GM18907 (cell line): ENCODE measurements at regions not wholly inside any gene's neighbourhood (a gene's known extent, or its start where the extent isn't known, plus 50 kb on each side); places are given as distances from the start of the nearest gene placed in this dataset.
"Not testable (repeated sequence)": the region's sequence is repeated elsewhere in the genome, so short reads cannot be mapped to it uniquely, and the experiment has no call there.

Source experiments
- ATAC-seq: cut with Tn5 transposase; IDR thresholded peaks from one replicate; pipeline ENCODE4 v1.9.1; 2021; ENCODE audit warnings: mild to moderate bottlenecking, moderate library complexity; ENCODE audit not compliant: unreplicated experiment

GRCh38 chr6:26257272-26257671, 107.7 kb upstream of the BTN3A2 start:
- ATAC-seq = no peak

GRCh38 chr6:26258212-26258977, 106.6 kb upstream of the BTN3A2 start:
- ATAC-seq = no peak

DNA sequence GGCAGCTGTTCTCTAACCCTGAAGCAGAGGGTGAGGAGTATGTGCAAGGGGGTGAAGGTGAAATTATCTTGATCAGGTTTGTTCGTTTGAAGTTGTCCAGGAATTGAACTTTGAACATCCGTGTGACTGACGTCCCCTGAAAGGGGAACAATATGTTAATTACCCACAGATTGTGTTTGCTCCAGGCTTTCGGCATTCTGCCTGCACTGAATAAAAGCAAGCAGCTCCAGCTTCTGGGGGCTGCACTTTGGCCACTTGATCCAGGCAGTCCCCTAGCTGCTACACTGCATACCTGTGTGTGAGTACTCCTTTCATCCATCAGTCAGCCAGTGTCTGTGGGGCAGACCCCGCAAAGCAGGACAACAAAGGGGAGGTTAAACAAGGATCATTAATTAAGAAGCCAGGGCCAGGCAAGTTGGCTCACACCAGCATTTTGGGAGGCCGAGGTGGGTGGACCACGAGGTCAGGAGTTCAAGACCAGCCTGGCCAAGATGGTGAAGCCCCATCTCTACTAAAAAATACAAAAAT, 104.8 kb upstream of the BTN3A2 start:
- ATAC-seq = no peak

DNA sequence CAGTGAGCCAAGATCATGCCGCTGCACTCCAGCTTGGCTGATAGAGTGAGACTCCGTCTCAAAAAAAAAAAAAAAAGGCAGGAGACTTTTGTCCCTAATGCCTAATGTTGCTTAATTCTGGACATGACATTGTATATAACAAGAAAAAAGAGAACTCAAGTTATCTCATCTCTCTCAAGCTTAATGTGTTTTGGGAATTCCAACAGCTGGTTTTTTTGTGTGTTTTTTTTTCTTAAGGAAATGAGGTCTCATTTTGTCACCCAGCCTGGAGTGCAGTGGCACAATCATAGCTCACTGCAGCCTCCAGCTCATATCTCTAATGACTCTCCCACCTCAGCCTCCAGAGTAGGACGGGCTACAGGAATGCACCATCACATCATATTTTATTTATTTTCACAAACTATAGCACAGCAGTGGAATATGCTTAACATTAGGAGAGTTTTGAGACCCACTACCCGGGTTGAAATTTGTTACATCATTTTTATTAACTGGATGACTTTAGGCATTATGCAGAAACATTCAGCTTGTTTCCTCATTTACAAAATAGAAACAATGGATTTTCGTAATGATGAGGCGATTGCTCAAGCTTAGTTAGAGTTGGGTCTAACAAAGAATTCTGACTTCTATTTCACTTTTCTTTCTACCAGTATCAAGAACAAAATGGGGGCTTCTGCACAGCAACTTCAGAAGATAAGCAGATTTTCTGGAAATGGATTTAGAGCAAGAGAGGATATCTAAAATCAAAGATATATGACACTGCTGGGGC, 104.1 kb upstream of the BTN3A2 start:
- ATAC-seq = no peak

DNA sequence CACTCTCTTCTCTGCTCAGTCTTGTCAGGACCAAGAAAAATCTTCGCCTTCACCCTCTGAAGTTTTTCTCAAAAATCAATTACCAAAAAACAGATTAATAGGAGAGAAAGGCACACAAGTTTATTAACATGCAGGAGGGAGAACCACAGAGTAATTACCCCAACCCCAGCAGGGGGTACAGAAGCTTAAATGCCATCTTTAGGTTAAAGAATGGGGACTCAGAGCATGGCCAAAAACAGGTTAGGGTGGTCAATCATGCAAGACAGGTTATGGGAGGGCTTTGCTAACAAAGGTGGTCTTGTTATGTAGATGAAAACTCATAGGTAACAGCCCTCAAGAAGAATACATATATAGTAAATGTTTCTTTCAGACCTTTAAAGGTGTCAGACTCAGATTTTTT, 100.5 kb upstream of the BTN3A2 start:
- no peak for ATAC-seq

GRCh38 chr6:26267083-26267589, 97.9 kb upstream of the BTN3A2 start:
- no peak for ATAC-seq

GRCh38 chr6:26268659-26269402, 96.2 kb upstream of the BTN3A2 start:
- no peak for ATAC-seq

- no peak for ATAC-seq
These were observed 95.2 kb upstream of the BTN3A2 start for GRCh38 chr6:26269531-26270485.

GRCh38 chr6:26270486-26270861, 94.5 kb upstream of the BTN3A2 start:
- no peak for ATAC-seq

DNA sequence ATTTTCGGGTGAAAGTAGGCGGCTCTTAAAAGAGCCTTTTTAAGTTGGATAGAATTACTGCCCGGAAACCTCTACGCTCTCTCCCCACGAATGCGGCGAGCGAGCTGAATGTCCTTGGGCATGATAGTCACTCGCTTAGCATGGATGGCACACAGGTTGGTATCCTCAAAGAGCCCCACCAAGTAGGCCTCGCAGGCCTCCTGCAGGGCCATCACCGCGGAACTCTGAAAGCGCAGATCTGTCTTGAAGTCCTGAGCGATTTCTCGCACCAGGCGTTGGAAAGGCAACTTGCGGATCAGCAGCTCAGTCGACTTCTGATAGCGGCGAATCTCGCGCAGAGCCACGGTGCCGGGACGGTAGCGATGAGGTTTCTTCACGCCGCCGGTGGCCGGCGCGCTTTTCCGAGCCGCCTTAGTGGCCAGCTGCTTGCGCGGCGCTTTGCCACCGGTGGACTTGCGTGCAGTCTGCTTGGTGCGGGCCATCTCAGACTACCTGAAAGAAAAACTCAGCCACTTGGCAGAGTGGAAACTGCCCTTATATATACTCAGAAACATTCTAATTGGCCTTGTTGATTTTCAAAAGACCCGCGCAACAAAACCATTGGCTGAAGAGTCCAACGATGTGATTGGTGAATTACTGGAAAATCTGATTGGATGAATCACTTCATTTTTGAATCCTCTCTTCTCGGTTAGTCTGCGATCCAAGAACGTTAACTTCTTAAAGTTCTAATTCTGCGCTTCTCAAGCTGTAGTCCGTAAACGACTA, 93.9 kb upstream of the BTN3A2 start:
- ATAC-seq = peak; percentile 40

DNA sequence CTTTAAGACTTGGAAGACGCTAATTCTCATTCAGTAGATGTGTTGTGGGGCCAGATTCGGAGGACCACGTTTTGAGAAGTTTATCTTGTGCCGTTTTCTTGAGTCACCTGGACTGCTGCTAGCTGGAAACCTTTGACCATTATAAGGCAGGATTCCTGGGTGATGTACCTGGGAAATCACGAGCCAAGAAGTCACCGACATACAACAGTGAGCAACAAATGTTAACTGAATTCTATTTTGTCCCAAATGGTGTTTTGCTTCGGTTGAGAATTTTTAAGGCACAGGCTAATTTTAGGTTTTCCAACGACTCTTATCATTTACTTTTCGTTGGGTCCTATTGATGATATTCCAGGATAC, 93.4 kb upstream of the BTN3A2 start:
- ATAC-seq = peak; percentile 0

DNA sequence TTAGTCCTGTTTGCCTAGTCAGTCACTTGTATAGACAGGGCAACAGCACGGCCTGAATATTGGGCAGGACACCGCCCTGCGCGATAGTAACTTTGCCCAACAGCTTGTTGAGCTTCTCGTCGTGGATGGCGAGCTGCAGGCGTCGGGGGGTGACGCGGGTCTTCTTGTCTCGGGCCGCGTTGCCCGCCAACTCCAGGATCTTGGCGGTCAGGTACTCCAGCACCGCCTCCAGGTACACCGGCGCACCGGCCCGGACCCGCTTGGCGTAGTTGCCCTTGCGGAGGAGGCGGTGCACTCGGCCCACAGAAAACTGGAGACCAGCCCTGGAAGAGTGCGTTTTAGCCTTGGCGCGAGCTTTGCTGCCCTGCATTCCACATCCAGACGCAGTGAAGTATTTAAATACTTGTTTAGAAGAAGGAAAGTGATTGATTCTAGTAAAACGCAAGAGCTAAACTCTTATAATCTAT, 92.8 kb upstream of the BTN3A2 start:
- peak; percentile 32 for ATAC-seq

- ATAC-seq = no peak
These were observed 91.1 kb upstream of the BTN3A2 start for GRCh38 chr6:26273673-26274588.

DNA sequence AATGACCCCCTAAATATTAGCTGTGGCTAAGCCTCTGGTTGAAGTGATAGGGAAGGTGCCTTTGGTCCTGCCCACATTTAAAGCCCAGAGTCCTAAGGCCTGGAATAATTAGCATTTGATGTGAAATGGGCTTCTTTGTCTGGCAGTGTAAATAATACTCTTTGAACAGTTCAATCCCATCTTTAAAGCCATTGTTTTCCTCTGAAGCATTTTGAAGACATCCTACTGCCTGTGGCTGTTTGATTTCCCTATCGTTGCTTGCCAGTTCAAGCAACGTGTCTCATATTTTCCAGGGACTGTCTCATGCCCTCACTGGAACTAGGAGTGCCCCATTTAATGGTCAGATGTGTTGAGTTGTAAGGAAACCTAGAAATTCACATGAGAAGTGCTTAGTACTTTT, 89.3 kb upstream of the BTN3A2 start:
- no peak for ATAC-seq

- no peak for ATAC-seq
These were observed 88.0 kb upstream of the BTN3A2 start for GRCh38 chr6:26276841-26277648.

- no peak for ATAC-seq
These were observed 86.5 kb upstream of the BTN3A2 start for GRCh38 chr6:26278536-26278935.

DNA sequence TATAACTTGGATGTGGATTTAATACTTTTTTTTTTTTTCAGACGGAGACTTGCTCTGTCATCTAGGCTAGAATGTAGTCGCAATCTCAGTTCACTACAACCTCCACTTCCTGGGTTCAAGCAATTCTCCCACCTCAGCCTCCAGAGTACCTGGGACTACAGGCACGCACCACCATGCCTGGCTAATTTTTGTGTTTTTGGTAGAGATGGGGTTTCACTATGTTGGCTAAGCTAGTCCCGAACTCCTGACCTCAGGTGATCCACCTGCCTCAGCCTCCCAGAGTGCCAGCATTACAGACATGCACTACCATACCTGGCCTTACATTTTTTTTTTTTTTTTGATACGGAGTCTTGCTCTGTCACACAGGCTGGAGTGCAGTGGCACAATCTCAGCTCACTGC, 85.6 kb upstream of the BTN3A2 start:
- ATAC-seq = not testable (repeated sequence)
